HFFc6 (cell line): ENCODE measurements at regions not wholly inside any gene's neighbourhood (a gene's known extent, or its start where the extent isn't known, plus 50 kb on each side); places are given as distances from the start of the nearest gene placed in this dataset.
"Not testable (repeated sequence)": the region's sequence is repeated elsewhere in the genome, so short reads cannot be mapped to it uniquely, and the experiment has no call there.

Source experiments
- DNase-seq: peaks from one replicate; pipeline ENCODE4 v3.0.0-alpha.2; 2018
- H3K27ac Mint-ChIP-seq: 2 replicates; pipeline ENCODE4 v1.8.0; 2020; ENCODE audit warnings: mild to moderate bottlenecking, mixed read lengths
- H3K27me3 Mint-ChIP-seq: 2 replicates; pipeline ENCODE4 v1.8.0; 2021; ENCODE audit warnings: mild to moderate bottlenecking, moderate library complexity, mixed read lengths; ENCODE audit not compliant: insufficient read depth
- H3K36me3 Mint-ChIP-seq: 2 replicates; pipeline ENCODE4 v1.8.0; 2021; ENCODE audit warnings: low read depth, mixed read lengths
- H3K4me1 Mint-ChIP-seq: 2 replicates; pipeline ENCODE4 v1.8.0; 2020; ENCODE audit warnings: low read depth, mixed read lengths
- H3K4me3 Mint-ChIP-seq: 2 replicates; pipeline ENCODE4 v1.8.0; 2020; ENCODE audit warnings: mild to moderate bottlenecking, moderate library complexity, mixed read lengths
- H3K9me3 Mint-ChIP-seq: 2 replicates; pipeline ENCODE4 v1.8.0; 2020; ENCODE audit warnings: mild to moderate bottlenecking, mixed read lengths
- TF ChIP-seq, protein P1 (sequence below): fragments of 200-600 bp; sonication (generic); IDR thresholded peaks from 2 replicates; pipeline ENCODE4 v1.5.0; 2021; ENCODE audit warnings: antibody characterized with exemption, mild to moderate bottlenecking

DNA sequence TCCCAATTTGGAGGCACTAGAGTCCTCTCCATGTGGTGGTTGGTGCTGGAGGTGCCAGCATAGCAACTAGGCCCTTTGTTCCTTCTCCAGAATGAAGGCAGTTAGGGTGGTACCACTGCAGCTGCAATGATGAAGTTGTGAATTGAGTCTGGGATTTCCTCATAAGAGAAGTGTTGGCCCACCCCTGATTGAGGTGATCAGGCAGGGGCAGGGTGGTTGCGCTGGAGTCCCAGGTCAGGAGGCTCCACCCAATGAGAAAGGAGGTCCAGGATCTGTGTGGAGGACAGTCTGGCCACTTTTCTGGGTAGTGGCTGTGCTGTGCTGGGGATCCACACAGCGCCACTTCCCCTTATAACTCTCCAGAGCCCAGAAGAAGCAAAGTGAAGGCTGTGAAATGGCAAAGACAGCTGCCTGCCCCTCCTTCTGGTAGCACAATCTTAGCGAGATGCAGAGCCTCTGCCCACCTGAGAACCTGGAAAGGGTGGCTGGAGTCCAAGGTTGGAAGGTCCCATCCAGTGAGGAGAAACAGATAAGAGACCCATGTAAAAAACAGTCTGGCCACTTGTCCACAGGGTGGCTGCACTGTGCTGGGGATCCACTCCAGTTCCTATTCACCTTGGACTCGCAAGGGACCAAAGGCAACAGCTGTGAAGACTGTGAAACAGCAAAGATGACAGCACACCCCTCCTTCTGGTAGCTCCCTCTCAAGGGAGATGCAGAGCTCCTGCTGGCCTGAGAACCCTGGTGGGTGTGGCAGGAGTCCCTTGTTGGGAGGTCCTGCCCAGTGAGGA, 124.6 kb downstream of the RRAGB start:
- Mint-ChIP-seq H3K4me1 (no peaks in the 10 kb centered on the region), H3K27ac (no peak overlapping the region), H3K36me3 (no peaks in the 10 kb centered on the region), H3K9me3 (peaks cover 16% of the 10 kb centered on the region), H3K4me3 (no peak overlapping the region), H3K27me3 (no peaks in the 10 kb centered on the region)
- TF ChIP-seq, protein P1, sequence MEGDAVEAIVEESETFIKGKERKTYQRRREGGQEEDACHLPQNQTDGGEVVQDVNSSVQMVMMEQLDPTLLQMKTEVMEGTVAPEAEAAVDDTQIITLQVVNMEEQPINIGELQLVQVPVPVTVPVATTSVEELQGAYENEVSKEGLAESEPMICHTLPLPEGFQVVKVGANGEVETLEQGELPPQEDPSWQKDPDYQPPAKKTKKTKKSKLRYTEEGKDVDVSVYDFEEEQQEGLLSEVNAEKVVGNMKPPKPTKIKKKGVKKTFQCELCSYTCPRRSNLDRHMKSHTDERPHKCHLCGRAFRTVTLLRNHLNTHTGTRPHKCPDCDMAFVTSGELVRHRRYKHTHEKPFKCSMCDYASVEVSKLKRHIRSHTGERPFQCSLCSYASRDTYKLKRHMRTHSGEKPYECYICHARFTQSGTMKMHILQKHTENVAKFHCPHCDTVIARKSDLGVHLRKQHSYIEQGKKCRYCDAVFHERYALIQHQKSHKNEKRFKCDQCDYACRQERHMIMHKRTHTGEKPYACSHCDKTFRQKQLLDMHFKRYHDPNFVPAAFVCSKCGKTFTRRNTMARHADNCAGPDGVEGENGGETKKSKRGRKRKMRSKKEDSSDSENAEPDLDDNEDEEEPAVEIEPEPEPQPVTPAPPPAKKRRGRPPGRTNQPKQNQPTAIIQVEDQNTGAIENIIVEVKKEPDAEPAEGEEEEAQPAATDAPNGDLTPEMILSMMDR, result no peak
- no peak for DNase-seq

- H3K27ac Mint-ChIP-seq, H3K36me3 Mint-ChIP-seq, H3K4me1 Mint-ChIP-seq, H3K27me3 Mint-ChIP-seq, H3K4me3 Mint-ChIP-seq, DNase-seq, H3K9me3 Mint-ChIP-seq: not testable (repeated sequence)
Measured at GRCh38 chrX:55866779-55867178, 149.2 kb downstream of the RRAGB start.

DNA sequence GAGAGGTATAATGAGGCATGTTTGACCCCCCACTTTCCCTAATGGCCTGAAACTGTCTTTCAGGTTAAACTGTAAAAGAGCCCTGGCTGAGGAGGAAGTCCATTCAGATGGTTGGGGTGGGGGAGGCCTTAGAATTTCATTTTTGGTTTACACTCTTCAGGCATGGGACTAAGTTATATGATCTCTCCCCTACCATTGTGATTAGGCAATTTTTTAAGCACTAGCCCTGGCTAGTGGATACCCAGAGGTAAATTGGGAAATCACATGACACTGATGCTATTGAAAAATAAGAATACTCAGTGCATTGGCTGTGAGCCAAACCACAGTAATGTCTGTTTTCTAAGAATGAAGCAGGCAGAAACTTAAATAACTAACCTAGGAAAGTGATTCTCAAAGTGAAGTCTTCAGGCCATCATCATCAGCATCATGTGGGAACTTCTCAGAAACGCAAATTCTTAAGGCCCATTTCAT, 149.7 kb downstream of the RRAGB start:
- Mint-ChIP-seq H3K36me3 (no peaks in the 10 kb centered on the region), H3K4me3 (no peak overlapping the region), H3K9me3 (peaks cover 5% of the 10 kb centered on the region), H3K27ac (no peak overlapping the region), H3K4me1 (no peaks in the 10 kb centered on the region), H3K27me3 (no peaks in the 10 kb centered on the region)
- TF ChIP-seq, protein P1, result no peak
- DNase-seq, result no peak

DNA sequence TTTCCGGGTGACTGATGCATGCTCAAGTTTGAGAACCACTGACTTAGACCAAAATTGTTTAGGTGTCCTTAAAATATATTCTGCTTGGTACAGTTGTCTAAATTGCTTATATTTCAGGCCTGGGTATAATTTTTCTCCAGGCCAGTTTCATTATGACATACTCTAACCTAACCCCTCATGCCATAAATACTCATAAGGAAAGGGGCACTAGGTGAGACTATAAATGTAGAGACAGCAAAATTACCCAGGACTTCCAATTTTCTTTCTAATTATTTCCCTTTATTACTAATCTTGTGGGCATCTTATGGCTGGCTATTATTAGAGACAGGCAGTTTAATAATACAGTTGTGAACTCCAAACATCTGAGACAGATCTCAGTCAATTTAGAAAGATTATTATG, 150.2 kb downstream of the RRAGB start:
- no peak for DNase-seq
- Mint-ChIP-seq H3K4me1 (no peaks in the 10 kb centered on the region), H3K4me3 (no peak overlapping the region), H3K27ac (no peak overlapping the region), H3K36me3 (no peaks in the 10 kb centered on the region), H3K9me3 (peaks cover 5% of the 10 kb centered on the region), H3K27me3 (no peaks in the 10 kb centered on the region)
- TF ChIP-seq, protein P1, result no peak

DNA sequence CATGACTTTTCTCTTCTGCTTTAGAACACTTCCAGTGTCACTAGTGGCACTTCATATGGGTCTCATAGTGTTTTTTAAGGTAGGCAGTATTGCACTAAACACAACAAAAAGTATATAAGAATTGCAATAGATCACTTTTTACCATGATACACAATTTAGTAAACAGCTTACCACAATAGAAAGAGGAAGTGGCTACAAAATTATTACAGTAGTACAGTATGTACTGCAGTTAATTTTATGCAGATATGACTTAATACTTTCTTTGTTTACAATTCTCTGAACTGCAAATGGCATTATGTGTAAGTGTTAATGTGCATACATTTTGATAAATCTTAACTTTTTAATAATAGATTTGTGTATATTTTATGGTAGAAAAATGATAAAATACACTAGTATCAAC, 157.3 kb downstream of the RRAGB start:
- no peaks in the 10 kb centered on the region for H3K4me1 Mint-ChIP-seq
- H3K36me3 Mint-ChIP-seq, result no peaks in the 10 kb centered on the region
- no peak overlapping the region for H3K4me3 Mint-ChIP-seq
- H3K27ac Mint-ChIP-seq, result no peak overlapping the region
- DNase-seq, result no peak
- H3K9me3 Mint-ChIP-seq, result peaks cover 5% of the 10 kb centered on the region
- TF ChIP-seq, protein P1, result no peak
- H3K27me3 Mint-ChIP-seq, result no peaks in the 10 kb centered on the region

- H3K27me3 Mint-ChIP-seq, result not testable (repeated sequence)
Measured at GRCh38 chrX:55883541-55883940, 166.0 kb downstream of the RRAGB start.

More at GRCh38 chrX:55883541-55883940, 166.0 kb downstream of the RRAGB start:
- H3K27ac Mint-ChIP-seq, H3K36me3 Mint-ChIP-seq, H3K9me3 Mint-ChIP-seq, H3K4me1 Mint-ChIP-seq, DNase-seq, H3K4me3 Mint-ChIP-seq: not testable (repeated sequence)
